ENCODE measurements at regions not wholly inside any gene's neighbourhood (a gene's known extent, or its start where the extent isn't known, plus 50 kb on each side); places are given as distances from the start of the nearest gene placed in this dataset.

DNA sequence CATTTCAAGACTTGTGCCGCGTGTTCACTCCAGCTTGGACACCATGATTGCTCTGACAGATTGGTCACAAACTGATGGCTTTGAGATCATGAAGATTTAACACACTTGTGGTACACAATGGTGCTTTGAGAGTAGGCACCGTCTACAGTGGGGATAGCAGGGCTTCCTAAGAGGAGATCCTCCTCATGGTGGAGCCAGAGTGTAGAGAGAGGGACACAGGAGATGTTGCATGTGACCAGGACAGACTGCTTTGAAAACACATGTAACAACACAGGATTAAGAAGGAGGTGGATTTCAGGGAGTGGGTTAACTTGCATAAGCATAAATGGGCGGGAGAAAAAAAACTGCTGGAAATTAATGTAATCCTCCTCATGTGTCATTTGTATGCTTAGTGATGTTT is 95.7 kb upstream of the LINC00305 start:
- TF ChIP-seq, protein P1, sequence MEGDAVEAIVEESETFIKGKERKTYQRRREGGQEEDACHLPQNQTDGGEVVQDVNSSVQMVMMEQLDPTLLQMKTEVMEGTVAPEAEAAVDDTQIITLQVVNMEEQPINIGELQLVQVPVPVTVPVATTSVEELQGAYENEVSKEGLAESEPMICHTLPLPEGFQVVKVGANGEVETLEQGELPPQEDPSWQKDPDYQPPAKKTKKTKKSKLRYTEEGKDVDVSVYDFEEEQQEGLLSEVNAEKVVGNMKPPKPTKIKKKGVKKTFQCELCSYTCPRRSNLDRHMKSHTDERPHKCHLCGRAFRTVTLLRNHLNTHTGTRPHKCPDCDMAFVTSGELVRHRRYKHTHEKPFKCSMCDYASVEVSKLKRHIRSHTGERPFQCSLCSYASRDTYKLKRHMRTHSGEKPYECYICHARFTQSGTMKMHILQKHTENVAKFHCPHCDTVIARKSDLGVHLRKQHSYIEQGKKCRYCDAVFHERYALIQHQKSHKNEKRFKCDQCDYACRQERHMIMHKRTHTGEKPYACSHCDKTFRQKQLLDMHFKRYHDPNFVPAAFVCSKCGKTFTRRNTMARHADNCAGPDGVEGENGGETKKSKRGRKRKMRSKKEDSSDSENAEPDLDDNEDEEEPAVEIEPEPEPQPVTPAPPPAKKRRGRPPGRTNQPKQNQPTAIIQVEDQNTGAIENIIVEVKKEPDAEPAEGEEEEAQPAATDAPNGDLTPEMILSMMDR (conservative IDR thresholded peaks at IDR 0.05 in 1 of 2, IDR thresholded peaks at IDR 0.05 in 1 of 2; ENCODE audit: extremely low read depth in 1 of 2, insufficient read depth in 1 of 2, low read depth in 1 of 2, low read length in 2 of 2): no peak
- no peak for TF ChIP-seq EZH2 (IDR thresholded peaks at IDR 0.05; ENCODE audit: borderline replicate concordance, low read length)

Data from mammary epithelial cell (primary cell).